Stimulated activated CD4-positive, alpha-beta T cell treated with anti-CD3 and anti-CD28 coated beads, Interleukin-12 subunit alpha, Interleukin-12 subunit beta, amount 100 ng/mL, for 48 hours (primary cell): ENCODE measurements at regions not wholly inside any gene's neighbourhood (a gene's known extent, or its start where the extent isn't known, plus 50 kb on each side); places are given as distances from the start of the nearest gene placed in this dataset.

ENCODE experiments used
- DNase-seq, 3 donors: peaks; one replicate each; pipeline ENCODE4 v3.0.0-alpha.2; 2020; ENCODE audit warnings: low read depth in 2 of 3, low spot score in 1 of 3

- no peak for DNase-seq
These were observed 183.3 kb upstream of the ROPN1 start for GRCh38 chr3:124174910-124175874.

- DNase-seq, result no peak
These were observed 185.1 kb upstream of the ROPN1 start for GRCh38 chr3:124177071-124177470.

- no peak for DNase-seq
These were observed 186.6 kb upstream of the ROPN1 start for GRCh38 chr3:124178531-124178930.

- DNase-seq, result no peak
These were observed 208.5 kb upstream of the ROPN1 start for GRCh38 chr3:124200407-124200806.

GRCh38 chr3:124201226-124201625 lies 209.3 kb upstream of the ROPN1 start:
- no peak for DNase-seq

- no peak for DNase-seq
These were observed 209.9 kb upstream of the ROPN1 start for GRCh38 chr3:124201786-124202185.

GRCh38 chr3:124202754-124203153 lies 210.8 kb upstream of the ROPN1 start:
- DNase-seq, result no peak

GRCh38 chr3:124203292-124203691 lies 211.4 kb upstream of the ROPN1 start:
- no peak for DNase-seq

GRCh38 chr3:124206225-124207055 lies 214.5 kb upstream of the ROPN1 start:
- no peak for DNase-seq

- no peak for DNase-seq
These were observed 215.2 kb upstream of the ROPN1 start for GRCh38 chr3:124207077-124207476.

- no peak for DNase-seq
These were observed 216.1 kb upstream of the ROPN1 start for GRCh38 chr3:124207873-124208485.

GRCh38 chr3:124209426-124209825 lies 217.5 kb upstream of the ROPN1 start:
- DNase-seq, result no peak

GRCh38 chr3:124210899-124211298 lies 219.0 kb upstream of the ROPN1 start:
- no peak for DNase-seq

GRCh38 chr3:124213641-124214040 lies 221.7 kb upstream of the ROPN1 start:
- DNase-seq, result no peak

GRCh38 chr3:124217542-124217941 lies 225.6 kb upstream of the ROPN1 start:
- peak in 1 of 3 donors; percentile 2 for DNase-seq

GRCh38 chr3:124221422-124221821 lies 229.5 kb upstream of the ROPN1 start:
- no peak for DNase-seq

GRCh38 chr3:124223853-124224252 lies 231.9 kb upstream of the ROPN1 start:
- DNase-seq, result no peak

- DNase-seq, result no peak
These were observed 235.3 kb upstream of the ROPN1 start for GRCh38 chr3:124227150-124227630.

GRCh38 chr3:124229420-124229819 lies 237.5 kb upstream of the ROPN1 start:
- no peak for DNase-seq

- DNase-seq, result no peak
These were observed 237.9 kb upstream of the ROPN1 start for GRCh38 chr3:124229836-124230235.

GRCh38 chr3:124230432-124230831 lies 238.5 kb upstream of the ROPN1 start:
- no peak for DNase-seq
